WTC11 (cell line): ENCODE measurements at regions not wholly inside any gene's neighbourhood (a gene's known extent, or its start where the extent isn't known, plus 50 kb on each side); places are given as distances from the start of the nearest gene placed in this dataset.

ENCODE experiments used
- ATF1 ChIP-seq: sonication (generic); formaldehyde crosslinking; IDR thresholded peaks from 2 replicates; pipeline ENCODE4 v1.8.1; 2023; ENCODE audit warnings: mild to moderate bottlenecking, moderate library complexity, missing genetic modification reagents
- CREB1 ChIP-seq: sonication (generic); formaldehyde crosslinking; IDR thresholded peaks from 2 replicates; pipeline ENCODE4 v1.8.0; 2023; ENCODE audit warnings: mild to moderate bottlenecking, missing genetic modification reagents
- CREM ChIP-seq: sonication (generic); formaldehyde crosslinking; IDR thresholded peaks from 2 replicates; pipeline ENCODE4 v1.8.1; 2022; ENCODE audit warnings: mild to moderate bottlenecking, missing genetic modification reagents, moderate library complexity
- TP53 ChIP-seq: sonication (generic); formaldehyde crosslinking; IDR thresholded peaks from 2 replicates; pipeline ENCODE4 v1.8.1; 2023; ENCODE audit warnings: mild to moderate bottlenecking, missing genetic modification reagents
- ZNF121 ChIP-seq: sonication (generic); formaldehyde crosslinking; IDR thresholded peaks from 2 replicates; pipeline ENCODE4 v1.8.0; 2023; ENCODE audit warnings: missing genetic modification reagents
- TF ChIP-seq, protein P1 (sequence below): sonication (generic); formaldehyde crosslinking; IDR thresholded peaks from 2 replicates; pipeline ENCODE4 v1.8.0; 2022; ENCODE audit warnings: mild to moderate bottlenecking, missing genetic modification reagents
- TF ChIP-seq, protein P2 (sequence below): fragments of 200-600 bp; IDR thresholded peaks from 2 replicates; pipeline ENCODE4 v1.8.0; 2022; ENCODE audit warnings: antibody characterized with exemption
- TF ChIP-seq, protein P3 (sequence below): sonication (generic); formaldehyde crosslinking; IDR thresholded peaks from 2 replicates; pipeline ENCODE4 v1.8.1; 2023; ENCODE audit warnings: mild to moderate bottlenecking, missing genetic modification reagents, moderate library complexity
- TF ChIP-seq, protein P4 (sequence below): sonication (generic); formaldehyde crosslinking; conservative IDR thresholded peaks from 2 replicates; pipeline ENCODE4 v1.8.1; 2023; ENCODE audit warnings: mild to moderate bottlenecking, low read depth, missing genetic modification reagents, moderate library complexity
- TF ChIP-seq, protein P5 (sequence below): fragments of 250-450 bp; sonication (Bioruptor Pico); IDR thresholded peaks from 2 replicates; pipeline ENCODE4 v2.1.2; 2022; ENCODE audit warnings: mild to moderate bottlenecking, moderate library complexity
- TF ChIP-seq, protein P6 (sequence below): sonication (generic); formaldehyde crosslinking; IDR thresholded peaks from 2 replicates; pipeline ENCODE4 v1.8.0; 2022; ENCODE audit warnings: mild to moderate bottlenecking, missing genetic modification reagents

DNA sequence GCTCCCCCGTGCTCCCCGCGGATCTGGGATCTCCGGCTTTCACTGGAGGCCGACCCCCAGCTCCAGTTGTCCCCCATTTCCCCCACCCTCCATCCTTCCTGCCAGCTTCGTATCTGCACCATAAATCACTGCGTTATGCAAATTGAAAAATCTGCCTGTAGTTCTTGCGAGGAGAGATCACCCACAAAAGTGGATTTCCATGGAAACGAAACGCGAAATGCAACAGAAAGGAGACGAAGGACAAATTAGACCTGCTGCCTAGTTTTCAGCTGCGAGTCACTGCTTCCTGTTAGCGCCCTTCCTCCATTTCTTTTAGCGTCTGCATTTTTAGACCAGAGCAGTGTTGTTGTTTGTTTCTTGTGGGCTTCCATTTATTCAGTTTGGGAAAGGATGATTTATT is 127.1 kb upstream of the ATP10A start:
- TF ChIP-seq, protein P1, sequence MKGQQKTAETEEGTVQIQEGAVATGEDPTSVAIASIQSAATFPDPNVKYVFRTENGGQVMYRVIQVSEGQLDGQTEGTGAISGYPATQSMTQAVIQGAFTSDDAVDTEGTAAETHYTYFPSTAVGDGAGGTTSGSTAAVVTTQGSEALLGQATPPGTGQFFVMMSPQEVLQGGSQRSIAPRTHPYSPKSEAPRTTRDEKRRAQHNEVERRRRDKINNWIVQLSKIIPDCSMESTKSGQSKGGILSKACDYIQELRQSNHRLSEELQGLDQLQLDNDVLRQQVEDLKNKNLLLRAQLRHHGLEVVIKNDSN (CRISPR knock-in tag): no peak
- TF ChIP-seq, protein P2, sequence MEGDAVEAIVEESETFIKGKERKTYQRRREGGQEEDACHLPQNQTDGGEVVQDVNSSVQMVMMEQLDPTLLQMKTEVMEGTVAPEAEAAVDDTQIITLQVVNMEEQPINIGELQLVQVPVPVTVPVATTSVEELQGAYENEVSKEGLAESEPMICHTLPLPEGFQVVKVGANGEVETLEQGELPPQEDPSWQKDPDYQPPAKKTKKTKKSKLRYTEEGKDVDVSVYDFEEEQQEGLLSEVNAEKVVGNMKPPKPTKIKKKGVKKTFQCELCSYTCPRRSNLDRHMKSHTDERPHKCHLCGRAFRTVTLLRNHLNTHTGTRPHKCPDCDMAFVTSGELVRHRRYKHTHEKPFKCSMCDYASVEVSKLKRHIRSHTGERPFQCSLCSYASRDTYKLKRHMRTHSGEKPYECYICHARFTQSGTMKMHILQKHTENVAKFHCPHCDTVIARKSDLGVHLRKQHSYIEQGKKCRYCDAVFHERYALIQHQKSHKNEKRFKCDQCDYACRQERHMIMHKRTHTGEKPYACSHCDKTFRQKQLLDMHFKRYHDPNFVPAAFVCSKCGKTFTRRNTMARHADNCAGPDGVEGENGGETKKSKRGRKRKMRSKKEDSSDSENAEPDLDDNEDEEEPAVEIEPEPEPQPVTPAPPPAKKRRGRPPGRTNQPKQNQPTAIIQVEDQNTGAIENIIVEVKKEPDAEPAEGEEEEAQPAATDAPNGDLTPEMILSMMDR: no peak
- no peak for TF ChIP-seq CREM (CRISPR knock-in tag)
- TF ChIP-seq, protein P3, sequence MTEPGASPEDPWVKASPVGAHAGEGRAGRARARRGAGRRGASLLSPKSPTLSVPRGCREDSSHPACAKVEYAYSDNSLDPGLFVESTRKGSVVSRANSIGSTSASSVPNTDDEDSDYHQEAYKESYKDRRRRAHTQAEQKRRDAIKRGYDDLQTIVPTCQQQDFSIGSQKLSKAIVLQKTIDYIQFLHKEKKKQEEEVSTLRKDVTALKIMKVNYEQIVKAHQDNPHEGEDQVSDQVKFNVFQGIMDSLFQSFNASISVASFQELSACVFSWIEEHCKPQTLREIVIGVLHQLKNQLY (CRISPR knock-in tag): no peak
- TF ChIP-seq, protein P4, sequence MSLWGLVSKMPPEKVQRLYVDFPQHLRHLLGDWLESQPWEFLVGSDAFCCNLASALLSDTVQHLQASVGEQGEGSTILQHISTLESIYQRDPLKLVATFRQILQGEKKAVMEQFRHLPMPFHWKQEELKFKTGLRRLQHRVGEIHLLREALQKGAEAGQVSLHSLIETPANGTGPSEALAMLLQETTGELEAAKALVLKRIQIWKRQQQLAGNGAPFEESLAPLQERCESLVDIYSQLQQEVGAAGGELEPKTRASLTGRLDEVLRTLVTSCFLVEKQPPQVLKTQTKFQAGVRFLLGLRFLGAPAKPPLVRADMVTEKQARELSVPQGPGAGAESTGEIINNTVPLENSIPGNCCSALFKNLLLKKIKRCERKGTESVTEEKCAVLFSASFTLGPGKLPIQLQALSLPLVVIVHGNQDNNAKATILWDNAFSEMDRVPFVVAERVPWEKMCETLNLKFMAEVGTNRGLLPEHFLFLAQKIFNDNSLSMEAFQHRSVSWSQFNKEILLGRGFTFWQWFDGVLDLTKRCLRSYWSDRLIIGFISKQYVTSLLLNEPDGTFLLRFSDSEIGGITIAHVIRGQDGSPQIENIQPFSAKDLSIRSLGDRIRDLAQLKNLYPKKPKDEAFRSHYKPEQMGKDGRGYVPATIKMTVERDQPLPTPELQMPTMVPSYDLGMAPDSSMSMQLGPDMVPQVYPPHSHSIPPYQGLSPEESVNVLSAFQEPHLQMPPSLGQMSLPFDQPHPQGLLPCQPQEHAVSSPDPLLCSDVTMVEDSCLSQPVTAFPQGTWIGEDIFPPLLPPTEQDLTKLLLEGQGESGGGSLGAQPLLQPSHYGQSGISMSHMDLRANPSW: no peak
- TF ChIP-seq CREB1 (CRISPR knock-in tag): no peak
- no peak for TF ChIP-seq TP53
- TF ChIP-seq ZNF121: no peak
- TF ChIP-seq, protein P5, sequence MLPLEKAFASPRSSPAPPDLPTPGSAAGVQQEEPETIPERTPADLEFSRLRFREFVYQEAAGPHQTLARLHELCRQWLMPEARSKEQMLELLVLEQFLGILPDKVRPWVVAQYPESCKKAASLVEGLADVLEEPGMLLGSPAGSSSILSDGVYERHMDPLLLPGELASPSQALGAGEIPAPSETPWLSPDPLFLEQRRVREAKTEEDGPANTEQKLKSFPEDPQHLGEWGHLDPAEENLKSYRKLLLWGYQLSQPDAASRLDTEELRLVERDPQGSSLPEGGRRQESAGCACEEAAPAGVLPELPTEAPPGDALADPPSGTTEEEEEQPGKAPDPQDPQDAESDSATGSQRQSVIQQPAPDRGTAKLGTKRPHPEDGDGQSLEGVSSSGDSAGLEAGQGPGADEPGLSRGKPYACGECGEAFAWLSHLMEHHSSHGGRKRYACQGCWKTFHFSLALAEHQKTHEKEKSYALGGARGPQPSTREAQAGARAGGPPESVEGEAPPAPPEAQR (CRISPR knock-in tag): no peak
- TF ChIP-seq, protein P6, sequence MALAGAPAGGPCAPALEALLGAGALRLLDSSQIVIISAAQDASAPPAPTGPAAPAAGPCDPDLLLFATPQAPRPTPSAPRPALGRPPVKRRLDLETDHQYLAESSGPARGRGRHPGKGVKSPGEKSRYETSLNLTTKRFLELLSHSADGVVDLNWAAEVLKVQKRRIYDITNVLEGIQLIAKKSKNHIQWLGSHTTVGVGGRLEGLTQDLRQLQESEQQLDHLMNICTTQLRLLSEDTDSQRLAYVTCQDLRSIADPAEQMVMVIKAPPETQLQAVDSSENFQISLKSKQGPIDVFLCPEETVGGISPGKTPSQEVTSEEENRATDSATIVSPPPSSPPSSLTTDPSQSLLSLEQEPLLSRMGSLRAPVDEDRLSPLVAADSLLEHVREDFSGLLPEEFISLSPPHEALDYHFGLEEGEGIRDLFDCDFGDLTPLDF (CRISPR knock-in tag): no peak
- TF ChIP-seq ATF1 (CRISPR knock-in tag): no peak
